Inflammatory macrophage treated with lipopolysaccharide for 4 hours (primary cell): ENCODE measurements at regions not wholly inside any gene's neighbourhood (a gene's known extent, or its start where the extent isn't known, plus 50 kb on each side); places are given as distances from the start of the nearest gene placed in this dataset.

ENCODE experiments used
- DNase-seq: peaks from one replicate; pipeline ENCODE4 v3.0.0-alpha.2; 2020

DNA sequence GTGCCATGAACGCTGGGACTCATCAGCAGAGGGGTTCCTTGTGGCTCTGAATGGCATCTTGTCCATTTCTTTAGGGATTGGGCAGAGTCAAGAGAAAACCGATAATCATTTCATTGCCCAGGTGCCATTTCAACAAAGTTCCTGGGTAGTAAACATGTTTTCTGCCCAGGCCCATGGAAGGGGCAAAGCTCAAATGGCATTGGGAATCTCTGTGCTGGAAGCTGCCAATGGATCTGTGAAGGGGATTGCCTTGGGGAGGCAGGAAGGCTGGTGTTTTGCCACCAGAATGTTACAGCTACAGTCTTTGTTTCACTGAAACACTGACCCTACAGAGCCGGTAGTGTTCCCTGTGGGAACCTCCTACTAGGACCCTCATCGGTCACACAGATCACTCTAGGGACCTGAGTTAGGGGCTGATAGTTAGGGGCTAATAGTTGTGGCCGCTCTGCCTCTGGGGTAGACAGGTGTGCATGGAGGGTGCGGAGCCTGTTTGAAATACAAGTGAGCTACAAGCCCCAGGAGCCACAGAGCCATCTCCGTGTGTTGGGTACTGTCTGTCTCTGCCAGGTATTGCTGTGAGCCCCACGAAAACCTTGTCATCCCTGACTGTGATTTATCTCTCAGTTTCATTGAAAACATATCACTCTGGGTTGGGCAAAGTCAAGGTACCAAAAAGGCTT, 224.4 kb upstream of the COPS8 start:
- DNase-seq = no peak

DNA sequence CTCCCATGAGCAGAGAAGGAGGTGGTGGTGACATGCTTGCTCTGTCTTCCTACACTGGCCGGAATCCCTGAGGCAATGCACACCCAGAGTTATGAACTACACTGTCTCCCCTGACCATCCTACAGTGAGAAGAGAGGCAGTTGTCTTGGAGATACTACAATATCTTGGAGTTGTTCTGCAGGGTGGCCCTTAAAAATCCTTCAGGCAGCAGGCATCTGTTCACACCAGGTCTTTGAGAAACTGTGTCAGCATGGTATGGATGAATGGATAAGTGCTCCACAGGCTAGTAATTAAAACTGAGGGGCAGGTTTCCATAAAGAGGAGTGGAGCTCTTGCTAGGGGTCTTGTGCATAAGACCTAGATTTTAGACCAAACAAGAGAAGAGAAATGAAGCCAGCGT, 223.7 kb upstream of the COPS8 start:
- no peak for DNase-seq

- DNase-seq = no peak
These were observed 223.2 kb upstream of the COPS8 start for GRCh38 chr2:236862526-236862925.

DNA sequence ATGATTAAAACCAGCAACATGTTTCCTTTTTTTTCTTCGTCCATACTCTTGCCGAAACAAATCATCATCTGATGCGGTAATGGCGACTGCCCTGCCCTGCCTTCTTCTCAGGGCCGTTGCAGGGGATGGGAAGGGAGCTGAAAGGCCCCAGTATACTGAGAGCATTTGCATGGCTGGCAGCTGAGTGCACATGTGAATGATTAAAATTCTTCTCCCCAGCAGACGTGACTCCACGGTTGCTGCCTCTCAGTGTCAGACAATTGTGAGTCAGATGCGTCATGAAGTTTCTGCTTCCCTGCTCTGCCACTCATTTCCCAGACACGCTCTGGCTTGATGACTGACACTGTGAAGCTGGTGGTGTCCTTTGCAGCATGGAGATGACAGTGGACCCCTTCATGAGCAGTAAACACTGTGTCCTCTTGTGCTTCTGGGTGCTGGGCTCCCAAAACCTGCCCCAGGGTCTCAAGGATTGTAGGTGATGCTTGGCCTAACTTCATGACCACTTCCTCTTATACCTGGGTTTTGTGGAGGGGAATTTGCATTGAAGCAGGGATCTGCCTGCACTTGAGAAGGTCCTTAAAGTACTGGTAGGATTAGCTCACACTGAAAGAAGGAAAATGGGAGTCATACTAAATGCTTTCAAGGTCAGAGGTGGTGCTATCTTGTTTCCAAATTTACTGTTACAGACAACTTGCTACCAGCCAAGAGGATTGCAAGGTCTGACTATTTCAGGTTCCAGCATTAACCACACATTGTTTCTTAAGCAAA, 222.5 kb upstream of the COPS8 start:
- peak; percentile 22 for DNase-seq

GRCh38 chr2:236863729-236864126, 222.0 kb upstream of the COPS8 start:
- no peak for DNase-seq

DNA sequence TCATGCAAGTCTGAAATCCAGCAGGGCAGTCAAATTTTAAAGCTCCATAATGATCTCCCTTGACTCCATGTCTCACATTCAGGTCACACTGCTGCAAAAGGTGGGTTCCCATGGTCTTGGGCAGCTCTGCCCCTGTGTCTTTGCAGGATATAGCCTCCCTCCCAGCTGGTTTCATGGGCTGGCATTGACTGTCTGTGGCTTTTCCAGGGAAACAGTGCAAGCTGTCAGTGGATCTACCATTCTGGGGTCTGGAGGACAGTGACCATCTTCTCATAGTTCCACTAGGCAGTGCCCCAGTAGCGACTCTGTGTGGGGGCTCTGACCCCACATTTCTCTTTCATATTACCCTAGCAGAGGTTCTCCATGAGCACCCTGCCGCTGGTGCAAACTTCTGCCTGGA, 220.6 kb upstream of the COPS8 start:
- DNase-seq = no peak

DNA sequence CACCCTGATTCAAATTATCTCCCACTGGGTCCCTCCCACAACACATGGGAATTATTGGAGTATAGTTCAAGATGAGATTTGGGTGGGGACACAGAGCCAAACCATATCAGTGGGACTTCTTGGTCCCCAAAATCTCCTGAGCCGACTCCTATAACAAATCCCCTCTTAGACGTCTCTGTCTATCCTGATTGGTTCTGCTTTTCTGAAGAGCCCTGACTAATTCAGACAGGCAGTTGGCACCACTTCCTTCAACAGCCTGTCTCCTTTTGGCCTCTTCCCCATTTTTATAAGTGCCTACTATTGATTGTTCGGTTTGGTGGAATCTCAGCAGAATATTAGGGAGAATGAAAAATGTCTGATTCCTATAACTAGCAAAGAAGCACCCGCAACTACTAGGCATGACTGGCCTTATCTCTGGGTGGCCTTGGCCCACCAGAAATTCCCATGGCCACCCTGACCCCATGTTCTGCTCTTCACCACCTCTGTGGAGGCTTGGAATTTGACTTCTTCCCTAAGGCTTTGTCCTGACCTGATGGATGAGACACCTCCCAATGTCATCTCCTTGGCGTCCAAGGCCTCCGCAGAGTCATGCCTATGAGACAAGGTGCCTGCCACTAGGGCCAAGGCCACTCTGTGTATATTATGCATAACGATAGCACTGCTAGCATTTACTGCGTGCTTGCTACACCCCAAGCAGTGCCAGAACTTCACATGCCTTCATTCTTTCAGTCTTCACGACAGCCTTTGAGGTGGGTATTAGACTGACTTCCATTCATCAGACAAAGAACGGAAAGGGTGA, 218.9 kb upstream of the COPS8 start:
- DNase-seq = peak; percentile 77

GRCh38 chr2:236867441-236868260, 218.0 kb upstream of the COPS8 start:
- DNase-seq = no peak

- no peak for DNase-seq
These were observed 215.3 kb upstream of the COPS8 start for GRCh38 chr2:236870370-236870769.

GRCh38 chr2:236871500-236872001, 214.1 kb upstream of the COPS8 start:
- peak; percentile 97 for DNase-seq

- peak; percentile 66 for DNase-seq
These were observed 213.7 kb upstream of the COPS8 start for GRCh38 chr2:236872015-236872414.

DNA sequence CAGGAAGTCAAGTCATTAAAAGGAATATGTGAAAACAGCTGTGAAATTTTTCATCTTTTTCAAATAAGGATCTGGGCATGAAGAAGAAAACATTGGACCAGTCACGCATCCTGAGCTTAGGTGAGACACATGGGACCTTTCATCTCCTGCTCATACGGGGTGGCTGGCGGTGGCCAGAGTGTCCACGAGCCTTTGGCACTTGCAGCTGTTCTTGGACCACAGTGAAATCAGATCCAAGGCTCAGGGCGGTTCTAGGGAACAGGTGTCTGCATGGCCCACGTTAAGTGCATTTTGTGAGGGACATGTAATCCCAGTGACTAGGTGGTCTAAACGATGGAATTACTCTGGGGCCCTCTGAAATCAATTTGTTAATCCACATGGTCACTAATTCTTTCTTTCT, 212.7 kb upstream of the COPS8 start:
- no peak for DNase-seq

GRCh38 chr2:236873636-236874035, 212.1 kb upstream of the COPS8 start:
- DNase-seq = no peak

DNA sequence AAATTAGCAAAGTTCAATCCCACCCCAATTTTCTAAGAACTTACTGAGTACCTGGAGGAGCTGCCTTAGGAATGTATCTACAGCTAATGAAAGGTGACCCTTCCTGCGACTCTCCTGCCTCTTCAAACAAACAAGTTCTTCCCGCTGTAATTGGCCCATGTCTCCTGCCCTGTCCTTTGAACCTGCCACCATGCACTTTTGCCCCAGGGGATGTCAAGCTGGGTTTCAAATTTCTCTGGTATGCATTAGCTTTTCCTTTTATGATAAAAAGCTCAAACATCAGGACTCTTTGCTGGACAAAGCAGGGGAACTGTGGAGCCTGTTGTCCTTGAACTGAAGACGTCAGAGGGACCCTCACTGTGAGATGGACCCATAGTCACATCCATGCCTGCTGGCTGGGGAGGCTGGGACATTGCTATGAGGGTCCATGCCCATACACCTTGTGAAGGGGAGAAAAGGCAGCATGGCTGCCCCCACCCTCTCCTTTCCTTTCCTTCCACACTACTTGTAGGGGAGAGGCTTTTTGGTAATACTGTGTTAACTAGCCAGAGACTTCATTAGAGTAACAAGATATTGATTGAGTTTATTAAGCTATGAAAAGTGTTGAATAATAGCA, 210.7 kb upstream of the COPS8 start:
- no peak for DNase-seq

DNA sequence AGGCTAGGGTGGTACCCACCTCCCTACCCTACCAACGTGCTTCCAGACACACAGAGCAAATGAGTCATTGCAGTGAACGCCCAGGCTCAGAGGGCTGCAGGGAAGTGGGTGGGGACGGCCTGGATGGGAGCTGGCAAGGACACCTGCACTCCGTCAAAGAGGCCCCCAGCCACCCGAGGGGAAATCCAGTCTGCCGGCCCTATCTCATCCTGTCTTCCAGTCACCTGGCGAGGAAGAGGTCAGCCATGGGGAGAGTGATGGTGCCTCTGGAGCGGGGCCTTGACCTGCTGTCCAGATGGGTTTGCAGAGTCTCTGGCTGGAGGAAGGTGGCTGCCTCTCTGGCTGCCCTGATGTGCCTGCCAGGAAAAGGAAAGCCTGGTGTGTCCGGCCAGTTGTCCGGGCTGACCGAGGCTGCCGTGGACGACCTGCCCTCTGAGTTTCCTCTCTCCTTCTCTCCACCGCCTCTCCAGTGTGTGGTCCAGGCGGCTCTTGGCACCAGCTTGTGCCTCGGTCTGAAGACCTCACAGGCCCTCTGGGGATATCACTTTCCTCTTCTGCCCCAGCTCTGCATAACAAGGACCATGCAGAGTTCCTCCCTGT, 209.7 kb upstream of the COPS8 start:
- peak; percentile 16 for DNase-seq

DNA sequence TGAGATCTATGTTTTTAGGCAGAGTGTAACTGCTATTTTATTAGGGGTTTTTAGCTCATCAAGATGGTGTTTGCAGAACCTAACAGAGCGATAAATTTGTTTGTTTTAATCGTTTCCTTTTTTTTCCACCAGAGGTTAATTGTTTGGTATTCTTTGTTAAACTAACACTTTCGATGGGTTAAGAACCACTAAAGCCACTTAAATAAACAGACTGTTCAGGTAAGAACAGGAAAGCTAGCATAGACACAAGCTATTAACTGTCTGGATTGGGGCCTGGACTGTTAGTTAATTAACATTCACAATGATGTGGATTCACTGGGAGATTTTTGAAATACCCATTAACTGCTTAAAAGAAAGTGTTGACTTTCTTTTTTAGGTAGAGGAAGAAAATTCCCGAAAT, 209.0 kb upstream of the COPS8 start:
- no peak for DNase-seq

GRCh38 chr2:236877972-236878371, 207.7 kb upstream of the COPS8 start:
- DNase-seq = no peak

GRCh38 chr2:236879416-236879963, 206.2 kb upstream of the COPS8 start:
- no peak for DNase-seq

- no peak for DNase-seq
These were observed 203.6 kb upstream of the COPS8 start for GRCh38 chr2:236882074-236882473.

DNA sequence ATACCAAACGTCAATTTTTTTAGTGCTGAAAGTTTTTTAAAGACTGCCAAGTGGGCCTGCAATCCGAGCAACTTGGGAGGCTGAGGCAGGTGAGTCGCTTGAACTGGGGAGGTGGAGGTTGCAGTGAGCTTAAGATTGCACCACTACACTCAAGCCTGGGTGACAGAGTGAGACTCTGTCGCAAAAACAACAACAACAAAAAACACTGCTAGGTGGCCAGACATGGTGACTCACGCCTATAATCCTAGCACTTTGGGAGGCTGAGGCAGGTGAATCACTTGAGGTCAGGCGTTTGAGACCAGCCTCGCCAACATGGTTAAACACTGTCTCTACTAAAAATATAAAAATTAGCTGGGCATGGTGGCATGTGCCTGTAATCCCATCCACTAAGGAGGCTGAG, 202.8 kb upstream of the COPS8 start:
- DNase-seq = no peak

- no peak for DNase-seq
These were observed 201.9 kb upstream of the COPS8 start for GRCh38 chr2:236883819-236884218.
